Vagina (tissue), 2 donors: ENCODE measurements at regions not wholly inside any gene's neighbourhood (a gene's known extent, or its start where the extent isn't known, plus 50 kb on each side); places are given as distances from the start of the nearest gene placed in this dataset.

Experiments used
- DNase-seq, 2 donors: peaks; one replicate each; pipeline ENCODE4 v3.0.0-alpha.2; 2017; ENCODE audit errors: extremely low spot score in 2 of 2
- H3K27ac ChIP-seq: fragments of 200-600 bp; sonication (generic); one replicate; pipeline ENCODE4 v1.5.1; 2019
- H3K27me3 ChIP-seq: fragments of 200-600 bp; sonication (generic); one replicate; pipeline ENCODE4 v1.5.1; 2019
- H3K36me3 ChIP-seq, 2 donors: fragments of 200-600 bp; sonication (generic); one replicate each; pipeline ENCODE4 v1.5.1; 2017 to 2019
- H3K4me1 ChIP-seq: fragments of 200-600 bp; sonication (generic); one replicate; pipeline ENCODE4 v1.5.1; 2019
- H3K4me3 ChIP-seq, 2 donors: fragments of 200-600 bp; sonication (generic); 1 replicate in 1 of 2; 2 replicates in 1 of 2; pipeline ENCODE4 v1.5.1; 2016 to 2019
- H3K9me3 ChIP-seq: fragments of 200-600 bp; sonication (generic); one replicate; pipeline ENCODE4 v1.5.1; 2019
- CTCF ChIP-seq, 3 experiments: fragments of 450-650 bp in 2 of 3; fragments of 200-600 bp in 1 of 3; sonication (generic) in 1 of 3; IDR thresholded peaks; one replicate each; pipeline ENCODE4 v1.5.1; 2017 to 2019; ENCODE audit warnings: antibody characterized with exemption in 3 of 3, mild to moderate bottlenecking in 2 of 3, moderate library complexity in 2 of 3
- POLR2A ChIP-seq, 2 donors: fragments of 450-650 bp; IDR thresholded peaks; one replicate each; pipeline ENCODE4 v1.6.1; 2017; ENCODE audit warnings: antibody characterized with exemption in 2 of 2, mild to moderate bottlenecking in 2 of 2, moderate library complexity in 2 of 2
- POLR2AphosphoS5 ChIP-seq, 2 donors: sonication (generic); formaldehyde crosslinking; IDR thresholded peaks; one replicate each; pipeline ENCODE4 v1.9.0; 2017; ENCODE audit warnings: antibody characterized with exemption in 2 of 2, mild to moderate bottlenecking in 2 of 2, low read depth in 1 of 2; ENCODE audit not compliant: insufficient read depth in 1 of 2
- intact Hi-C: fragments of 100-400 bp; cut with DNase I; formaldehyde crosslinking; loops from one replicate; pipeline ENCODE4 v1.15.1; 2023

GRCh38 chr11:69922596-69923111 lies 103.4 kb upstream of the FGF3 start:
- no peak for TF ChIP-seq CTCF (IDR thresholded peaks at IDR 0.05)
- no peak for TF ChIP-seq POLR2AphosphoS5 (IDR thresholded peaks at IDR 0.05; ENCODE audit: insufficient read depth in 1 of 2, low read depth in 1 of 2)
- TF ChIP-seq POLR2A (IDR thresholded peaks at IDR 0.05) = no peak
- Histone ChIP-seq H3K36me3 (no peaks in the 10 kb centered on the region), H3K9me3 (no peaks in the 10 kb centered on the region), H3K27me3 (no peaks in the 10 kb centered on the region), H3K27ac (no peak overlapping the region), H3K4me1 (peaks cover 9% of the 10 kb centered on the region), H3K4me3 (no peak overlapping the region)
- DNase-seq = no peak
- intact Hi-C loops = no loop called here

- no peaks in the 10 kb centered on the region for H3K36me3 ChIP-seq
- DNase-seq = no peak
Observed at GRCh38 chr11:69923196-69923595, 104.0 kb upstream of the FGF3 start.

GRCh38 chr11:69923641-69924307 lies 104.6 kb upstream of the FGF3 start:
- Histone ChIP-seq H3K36me3 (no peaks in the 10 kb centered on the region), H3K27me3 (no peaks in the 10 kb centered on the region), H3K4me1 (peaks cover 4% of the 10 kb centered on the region), H3K27ac (no peak overlapping the region), H3K9me3 (no peaks in the 10 kb centered on the region), H3K4me3 (no peak overlapping the region)
- TF ChIP-seq CTCF (IDR thresholded peaks at IDR 0.05) (no peak), POLR2A (IDR thresholded peaks at IDR 0.05) (no peak), POLR2AphosphoS5 (IDR thresholded peaks at IDR 0.05; ENCODE audit: insufficient read depth in 1 of 2, low read depth in 1 of 2) (no peak)
- intact Hi-C loops = no loop called here
- no peak for DNase-seq

More at GRCh38 chr11:69923196-69923595, 104.0 kb upstream of the FGF3 start:
- H3K27me3 ChIP-seq = no peaks in the 10 kb centered on the region
- no peak overlapping the region for H3K4me3 ChIP-seq
- H3K27ac ChIP-seq = no peak overlapping the region
- H3K9me3 ChIP-seq = no peaks in the 10 kb centered on the region
- H3K4me1 ChIP-seq = peaks cover 9% of the 10 kb centered on the region
- TF ChIP-seq CTCF (IDR thresholded peaks at IDR 0.05) (no peak), POLR2AphosphoS5 (IDR thresholded peaks at IDR 0.05; ENCODE audit: insufficient read depth in 1 of 2, low read depth in 1 of 2) (no peak), POLR2A (IDR thresholded peaks at IDR 0.05) (no peak)
- intact Hi-C loops = no loop called here

GRCh38 chr11:69924308-69925161 lies 105.3 kb upstream of the FGF3 start:
- no peak for DNase-seq
- H3K4me3 ChIP-seq = no peak overlapping the region
- TF ChIP-seq POLR2AphosphoS5 (IDR thresholded peaks at IDR 0.05; ENCODE audit: insufficient read depth in 1 of 2, low read depth in 1 of 2) (no peak), POLR2A (IDR thresholded peaks at IDR 0.05) (no peak), CTCF (IDR thresholded peaks at IDR 0.05) (no peak)
- no peaks in the 10 kb centered on the region for H3K9me3 ChIP-seq
- intact Hi-C loops = no loop called here
- H3K36me3 ChIP-seq = no peaks in the 10 kb centered on the region
- H3K4me1 ChIP-seq = no peaks in the 10 kb centered on the region
- H3K27ac ChIP-seq = no peak overlapping the region
- no peaks in the 10 kb centered on the region for H3K27me3 ChIP-seq
